SJSA1 (cell line): ENCODE measurements at regions not wholly inside any gene's neighbourhood (a gene's known extent, or its start where the extent isn't known, plus 50 kb on each side); places are given as distances from the start of the nearest gene placed in this dataset.

Experiments used
- DNase-seq, 2 experiments: peaks; one replicate each; pipeline ENCODE4 v3.0.0-alpha.2; 2015 to 2020; ENCODE audit warnings: low spot score in 2 of 2, low read depth in 1 of 2
- H3K27ac ChIP-seq: fragments of 250-450 bp; sonication (Bioruptor Pico); 2 replicates; pipeline ENCODE4 v1.5.1; 2020; ENCODE audit warnings: mild to moderate bottlenecking, moderate library complexity
- H3K27me3 ChIP-seq: fragments of 250-450 bp; sonication (Bioruptor Pico); replicated peaks from 2 replicates; pipeline ENCODE4 v1.5.1; 2020; ENCODE audit warnings: mild to moderate bottlenecking, moderate library complexity
- H3K36me3 ChIP-seq: fragments of 250-450 bp; sonication (Bioruptor Pico); 2 replicates; pipeline ENCODE4 v1.5.1; 2020; ENCODE audit warnings: mild to moderate bottlenecking
- H3K4me1 ChIP-seq: fragments of 250-450 bp; sonication (Bioruptor Pico); replicated peaks from 2 replicates; pipeline ENCODE4 v1.6.1; 2021; ENCODE audit warnings: mild to moderate bottlenecking
- H3K4me3 ChIP-seq: fragments of 250-450 bp; sonication (Bioruptor Pico); 2 replicates; pipeline ENCODE4 v1.5.1; 2020; ENCODE audit warnings: mild to moderate bottlenecking
- H3K9me3 ChIP-seq: fragments of 250-450 bp; sonication (Bioruptor Pico); replicated peaks from 2 replicates; pipeline ENCODE4 v1.5.1; 2020; ENCODE audit warnings: mild to moderate bottlenecking

- Histone ChIP-seq H3K36me3 (peaks cover 46% of the 10 kb centered on the region), H3K27me3 (no peaks in the 10 kb centered on the region), H3K9me3 (no peaks in the 10 kb centered on the region), H3K27ac (no peak overlapping the region), H3K4me3 (no peak overlapping the region), H3K4me1 (no peaks in the 10 kb centered on the region)
- peak in 1 of 2 experiments; percentile 31 for DNase-seq
Observed at GRCh38 chr2:120992791-120993555, 257.3 kb downstream of the GLI2 start.

- no peak overlapping the region for H3K4me3 ChIP-seq
- DNase-seq = peak in 1 of 2 experiments; percentile 35
- H3K9me3 ChIP-seq = no peaks in the 10 kb centered on the region
- no peaks in the 10 kb centered on the region for H3K4me1 ChIP-seq
- H3K36me3 ChIP-seq = peaks cover 42% of the 10 kb centered on the region
- no peaks in the 10 kb centered on the region for H3K27me3 ChIP-seq
- no peak overlapping the region for H3K27ac ChIP-seq
Observed at GRCh38 chr2:120993661-120994060, 258.0 kb downstream of the GLI2 start.

- H3K27me3 ChIP-seq = no peaks in the 10 kb centered on the region
- H3K4me3 ChIP-seq = no peak overlapping the region
- H3K4me1 ChIP-seq = no peaks in the 10 kb centered on the region
- H3K36me3 ChIP-seq = peaks cover 34% of the 10 kb centered on the region
- DNase-seq = peak in 1 of 2 experiments; percentile 33
- H3K27ac ChIP-seq = no peak overlapping the region
- no peaks in the 10 kb centered on the region for H3K9me3 ChIP-seq
Observed at GRCh38 chr2:120994301-120994995, 258.8 kb downstream of the GLI2 start.

- H3K27ac ChIP-seq = no peak overlapping the region
- H3K36me3 ChIP-seq = peaks cover 27% of the 10 kb centered on the region
- H3K4me1 ChIP-seq = no peaks in the 10 kb centered on the region
- no peaks in the 10 kb centered on the region for H3K9me3 ChIP-seq
- no peak for DNase-seq
- no peaks in the 10 kb centered on the region for H3K27me3 ChIP-seq
- no peak overlapping the region for H3K4me3 ChIP-seq
Observed at GRCh38 chr2:120995152-120995551, 259.5 kb downstream of the GLI2 start.

GRCh38 chr2:120995656-120996190 lies 260.1 kb downstream of the GLI2 start:
- no peak overlapping the region for H3K4me3 ChIP-seq
- no peak overlapping the region for H3K27ac ChIP-seq
- H3K9me3 ChIP-seq = no peaks in the 10 kb centered on the region
- DNase-seq = peak in 1 of 2 experiments; percentile 29
- H3K4me1 ChIP-seq = no peaks in the 10 kb centered on the region
- H3K36me3 ChIP-seq = peaks cover 22% of the 10 kb centered on the region
- H3K27me3 ChIP-seq = no peaks in the 10 kb centered on the region

- no peaks in the 10 kb centered on the region for H3K27me3 ChIP-seq
- DNase-seq = peak in 1 of 2 experiments; percentile 30
- H3K4me3 ChIP-seq = no peak overlapping the region
- no peak overlapping the region for H3K27ac ChIP-seq
- no peaks in the 10 kb centered on the region for H3K36me3 ChIP-seq
- no peaks in the 10 kb centered on the region for H3K9me3 ChIP-seq
- no peaks in the 10 kb centered on the region for H3K4me1 ChIP-seq
Observed at GRCh38 chr2:120999377-121000097, 263.9 kb downstream of the GLI2 start.

- Histone ChIP-seq H3K9me3 (no peaks in the 10 kb centered on the region), H3K27ac (no peak overlapping the region), H3K27me3 (no peaks in the 10 kb centered on the region), H3K4me3 (no peak overlapping the region), H3K36me3 (no peaks in the 10 kb centered on the region), H3K4me1 (no peaks in the 10 kb centered on the region)
- no peak for DNase-seq
Observed at GRCh38 chr2:121000804-121001203, 265.1 kb downstream of the GLI2 start.

- Histone ChIP-seq H3K9me3 (no peaks in the 10 kb centered on the region), H3K4me3 (no peak overlapping the region), H3K4me1 (no peaks in the 10 kb centered on the region), H3K27ac (no peak overlapping the region), H3K36me3 (no peaks in the 10 kb centered on the region), H3K27me3 (no peaks in the 10 kb centered on the region)
- no peak for DNase-seq
Observed at GRCh38 chr2:121001641-121002040, 266.0 kb downstream of the GLI2 start.

- Histone ChIP-seq H3K27me3 (no peaks in the 10 kb centered on the region), H3K27ac (no peak overlapping the region), H3K4me1 (no peaks in the 10 kb centered on the region), H3K4me3 (no peak overlapping the region), H3K36me3 (no peaks in the 10 kb centered on the region), H3K9me3 (no peaks in the 10 kb centered on the region)
- DNase-seq = no peak
Observed at GRCh38 chr2:121002597-121002996, 266.9 kb downstream of the GLI2 start.

- no peaks in the 10 kb centered on the region for H3K4me1 ChIP-seq
- H3K27me3 ChIP-seq = no peaks in the 10 kb centered on the region
- no peaks in the 10 kb centered on the region for H3K36me3 ChIP-seq
- H3K9me3 ChIP-seq = no peaks in the 10 kb centered on the region
- H3K27ac ChIP-seq = no peak overlapping the region
- no peak for DNase-seq
- H3K4me3 ChIP-seq = no peak overlapping the region
Observed at GRCh38 chr2:121003391-121003790, 267.7 kb downstream of the GLI2 start.

GRCh38 chr2:121004359-121004758 lies 268.7 kb downstream of the GLI2 start:
- H3K9me3 ChIP-seq = no peaks in the 10 kb centered on the region
- H3K4me1 ChIP-seq = no peaks in the 10 kb centered on the region
- no peaks in the 10 kb centered on the region for H3K27me3 ChIP-seq
- H3K36me3 ChIP-seq = no peaks in the 10 kb centered on the region
- no peak overlapping the region for H3K27ac ChIP-seq
- H3K4me3 ChIP-seq = no peak overlapping the region
- DNase-seq = peak in 1 of 2 experiments; percentile 25

- Histone ChIP-seq H3K27me3 (no peaks in the 10 kb centered on the region), H3K4me1 (no peaks in the 10 kb centered on the region), H3K9me3 (no peaks in the 10 kb centered on the region), H3K27ac (no peak overlapping the region), H3K4me3 (no peak overlapping the region), H3K36me3 (no peaks in the 10 kb centered on the region)
- peak in 1 of 2 experiments; percentile 31 for DNase-seq
Observed at GRCh38 chr2:121004950-121005349, 269.3 kb downstream of the GLI2 start.

- no peak overlapping the region for H3K4me3 ChIP-seq
- H3K9me3 ChIP-seq = no peaks in the 10 kb centered on the region
- no peaks in the 10 kb centered on the region for H3K4me1 ChIP-seq
- no peaks in the 10 kb centered on the region for H3K36me3 ChIP-seq
- peak in 1 of 2 experiments; percentile 28 for DNase-seq
- H3K27me3 ChIP-seq = no peaks in the 10 kb centered on the region
- no peak overlapping the region for H3K27ac ChIP-seq
Observed at GRCh38 chr2:121005453-121005852, 269.8 kb downstream of the GLI2 start.
